ENCODE measurements at regions not wholly inside any gene's neighbourhood (a gene's known extent, or its start where the extent isn't known, plus 50 kb on each side); places are given as distances from the start of the nearest gene placed in this dataset.
A peak's percentile ranks its signal among the peaks of the same experiment; 100 is the strongest.

DNA sequence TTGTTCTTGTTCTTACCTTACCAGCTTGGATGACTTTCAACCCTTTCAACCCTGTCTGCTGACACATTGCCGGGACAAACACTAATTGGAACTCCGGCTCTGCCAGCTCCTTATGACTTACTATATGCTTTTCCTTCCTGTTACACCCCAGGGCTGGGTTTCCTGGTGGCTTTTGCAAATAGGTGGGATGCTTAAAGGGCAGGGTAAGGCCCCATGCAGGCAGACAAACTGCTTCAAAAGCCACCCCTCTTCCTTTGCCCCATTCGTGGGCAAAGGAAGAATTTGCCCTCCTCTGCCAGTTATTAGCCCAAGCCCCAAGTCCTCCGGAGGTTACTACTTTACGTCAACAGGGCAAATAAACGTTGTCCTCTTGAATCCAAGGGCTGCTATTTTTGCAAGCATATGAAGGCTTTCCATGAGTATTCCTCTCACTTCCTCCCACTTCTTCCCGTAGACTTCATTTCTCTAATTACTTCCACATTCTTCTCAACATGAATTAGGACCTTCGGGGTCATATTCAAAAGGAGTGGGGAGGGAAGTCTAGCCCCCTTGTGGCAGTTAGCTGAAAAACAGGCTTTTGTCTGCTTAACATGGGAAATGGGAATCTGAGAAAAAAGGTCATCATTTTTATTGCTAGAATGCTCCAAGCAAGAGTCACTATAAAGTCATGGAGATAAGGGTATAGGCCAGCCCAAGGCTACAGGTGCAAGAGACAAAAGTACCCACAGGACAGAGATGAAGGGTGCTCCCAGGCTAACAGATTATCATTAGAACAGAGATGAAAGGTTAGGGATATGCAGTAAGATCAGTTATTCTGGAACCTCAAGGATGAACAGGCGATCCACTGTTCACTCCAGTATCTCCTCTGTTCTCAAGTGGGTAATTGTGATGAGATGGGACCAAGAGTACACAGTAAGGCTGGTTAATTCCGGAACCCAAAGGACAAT is 56.3 kb upstream of the FSTL1 start:
- no TSS peak for BruUV-seq (replicated peaks)
- ChIA-PET CTCF (interaction anchor here (0.7 to 1.1 kb wide), 2 partner anchors 50 to 647 kb away, joined by 3 read pairs; no protein-coding TSS in a partner anchor), POLR2A (no interaction called here), SMC1A (ENCODE audit: uncharacterized antibody, unreplicated experiment) (interaction anchor here (0.6 to 1.6 kb wide), 2 partner anchors 88 to 118 kb away, joined by 3 to 5 read pairs; no protein-coding TSS in a partner anchor), RAD21 (ENCODE audit: unreplicated experiment) (no interaction called here)
- no peaks in the 10 kb centered on the region for H4K20me1 ChIP-seq (ENCODE audit: control insufficient read depth, insufficient read depth)
- no peaks in the 10 kb centered on the region for H3K4me1 ChIP-seq (ENCODE audit: control insufficient read depth, insufficient read depth, low read length)
- intact Hi-C loops (cut with micrococcal nuclease; ENCODE audit: unreplicated experiment) = loop anchor here (1.0 to 5.0 kb wide), 2 partner anchors 90 to 263 kb away; no protein-coding TSS in a partner anchor
- H3K36me3 ChIP-seq (ENCODE audit: control insufficient read depth in 2 of 2, insufficient read depth in 2 of 2, low read length in 1 of 2) = no peaks in the 10 kb centered on the region
- H3K9me3 ChIP-seq (replicated peaks; ENCODE audit: control insufficient read depth, insufficient read depth, low read length) = no peaks in the 10 kb centered on the region
- peak; percentile 75 for FAIRE-seq
- WGBS (ENCODE audit: insufficient coverage, insufficient replicate concordance, low lambda C conversion rate, missing lambda C conversion rate) = 29% methylated on average over 10 of the region's 10 CpGs
- no peak overlapping the region for H3K27ac ChIP-seq (ENCODE audit: control insufficient read depth, insufficient read depth)
- no peaks in the 10 kb centered on the region for H3K79me2 ChIP-seq (ENCODE audit: control insufficient read depth, insufficient read depth, low read length)
- H3K9ac ChIP-seq (ENCODE audit: control insufficient read depth, insufficient read depth, low read length) = no peak overlapping the region
- no peaks in the 10 kb centered on the region; a peak in 1 of 4 replicates for H3K27me3 ChIP-seq (replicated peaks in 1 of 2; ENCODE audit: control insufficient read depth in 2 of 2, insufficient read depth in 2 of 2, low read length in 1 of 2)
- H3K4me3 ChIP-seq = no peak overlapping the region
- in situ Hi-C loops (cut with MboI) = no loop called here
- H2AFZ ChIP-seq (ENCODE audit: control insufficient read depth, low read depth, low read length) = no peak overlapping the region
- peak; percentile 59; the same call in 2 of the 3 replicates for ATAC-seq
- no peak overlapping the region for H3K4me2 ChIP-seq (ENCODE audit: control insufficient read depth, insufficient read depth)
- DNase-seq (ENCODE audit: low read depth, low spot score) = no peak
- TF ChIP-seq NFIC (IDR thresholded peaks at IDR 0.05; ENCODE audit: low read depth, low read length) (no peak), CEBPB (IDR thresholded peaks at IDR 0.05; ENCODE audit: borderline replicate concordance in 1 of 2, low read depth in 2 of 2, low read length in 2 of 2) (no peak), TARDBP (IDR thresholded peaks at IDR 0.05; ENCODE audit: borderline replicate concordance) (no peak), ZSCAN29 (IDR thresholded peaks at IDR 0.05) (no peak), HDGF (IDR thresholded peaks at IDR 0.05) (no peak), SMC3 (IDR thresholded peaks at IDR 0.05; ENCODE audit: borderline replicate concordance, low read length) (peak; percentile 41; the same call in 1 of the 2 replicates), NFXL1 (IDR thresholded peaks at IDR 0.05; ENCODE audit: borderline replicate concordance) (no peak), ZNF24 (IDR thresholded peaks at IDR 0.05) (no peak), SP1 (IDR thresholded peaks at IDR 0.05; ENCODE audit: low read depth, low read length) (no peak), RFX5 (IDR thresholded peaks at IDR 0.05; ENCODE audit: low read depth, low read length) (no peak), SRF (IDR thresholded peaks at IDR 0.05; ENCODE audit: low read depth in 2 of 2, low read length in 2 of 2) (no peak), YBX1 (IDR thresholded peaks at IDR 0.05) (no peak), PML (IDR thresholded peaks at IDR 0.05; ENCODE audit: low read length) (no peak), RAD21 (IDR thresholded peaks at IDR 0.05; ENCODE audit: insufficient read depth, low read depth, low read length) (peak; percentile 30), WRNIP1 (IDR thresholded peaks at IDR 0.05; ENCODE audit: borderline replicate concordance, low read depth, low read length) (no peak), ASH2L (IDR thresholded peaks at IDR 0.05; ENCODE audit: borderline replicate concordance, low read depth) (no peak), SMAD5 (IDR thresholded peaks at IDR 0.05; ENCODE audit: low read depth) (no peak), ZNF274 (IDR thresholded peaks at IDR 0.05; ENCODE audit: insufficient read depth, insufficient read length) (no peak), KLF5 (IDR thresholded peaks at IDR 0.05; ENCODE audit: partially characterized antibody) (no peak)
- TF ChIP-seq, protein P1, sequence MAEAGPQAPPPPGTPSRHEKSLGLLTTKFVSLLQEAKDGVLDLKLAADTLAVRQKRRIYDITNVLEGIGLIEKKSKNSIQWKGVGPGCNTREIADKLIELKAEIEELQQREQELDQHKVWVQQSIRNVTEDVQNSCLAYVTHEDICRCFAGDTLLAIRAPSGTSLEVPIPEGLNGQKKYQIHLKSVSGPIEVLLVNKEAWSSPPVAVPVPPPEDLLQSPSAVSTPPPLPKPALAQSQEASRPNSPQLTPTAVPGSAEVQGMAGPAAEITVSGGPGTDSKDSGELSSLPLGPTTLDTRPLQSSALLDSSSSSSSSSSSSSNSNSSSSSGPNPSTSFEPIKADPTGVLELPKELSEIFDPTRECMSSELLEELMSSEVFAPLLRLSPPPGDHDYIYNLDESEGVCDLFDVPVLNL (IDR thresholded peaks at IDR 0.05; ENCODE audit: low read depth, low read length) = no peak
- TF ChIP-seq, protein P2, sequence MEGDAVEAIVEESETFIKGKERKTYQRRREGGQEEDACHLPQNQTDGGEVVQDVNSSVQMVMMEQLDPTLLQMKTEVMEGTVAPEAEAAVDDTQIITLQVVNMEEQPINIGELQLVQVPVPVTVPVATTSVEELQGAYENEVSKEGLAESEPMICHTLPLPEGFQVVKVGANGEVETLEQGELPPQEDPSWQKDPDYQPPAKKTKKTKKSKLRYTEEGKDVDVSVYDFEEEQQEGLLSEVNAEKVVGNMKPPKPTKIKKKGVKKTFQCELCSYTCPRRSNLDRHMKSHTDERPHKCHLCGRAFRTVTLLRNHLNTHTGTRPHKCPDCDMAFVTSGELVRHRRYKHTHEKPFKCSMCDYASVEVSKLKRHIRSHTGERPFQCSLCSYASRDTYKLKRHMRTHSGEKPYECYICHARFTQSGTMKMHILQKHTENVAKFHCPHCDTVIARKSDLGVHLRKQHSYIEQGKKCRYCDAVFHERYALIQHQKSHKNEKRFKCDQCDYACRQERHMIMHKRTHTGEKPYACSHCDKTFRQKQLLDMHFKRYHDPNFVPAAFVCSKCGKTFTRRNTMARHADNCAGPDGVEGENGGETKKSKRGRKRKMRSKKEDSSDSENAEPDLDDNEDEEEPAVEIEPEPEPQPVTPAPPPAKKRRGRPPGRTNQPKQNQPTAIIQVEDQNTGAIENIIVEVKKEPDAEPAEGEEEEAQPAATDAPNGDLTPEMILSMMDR (IDR thresholded peaks at IDR 0.05 in 2 of 3, conservative IDR thresholded peaks at IDR 0.05 in 1 of 3; ENCODE audit: control insufficient read depth in 2 of 3, extremely low read depth in 1 of 3, insufficient read depth in 1 of 3, low read depth in 3 of 3, low read length in 3 of 3) = peak; percentile 39 to 66 (median 63)
